ENCODE measurements at regions not wholly inside any gene's neighbourhood (a gene's known extent, or its start where the extent isn't known, plus 50 kb on each side); places are given as distances from the start of the nearest gene placed in this dataset.

DNA sequence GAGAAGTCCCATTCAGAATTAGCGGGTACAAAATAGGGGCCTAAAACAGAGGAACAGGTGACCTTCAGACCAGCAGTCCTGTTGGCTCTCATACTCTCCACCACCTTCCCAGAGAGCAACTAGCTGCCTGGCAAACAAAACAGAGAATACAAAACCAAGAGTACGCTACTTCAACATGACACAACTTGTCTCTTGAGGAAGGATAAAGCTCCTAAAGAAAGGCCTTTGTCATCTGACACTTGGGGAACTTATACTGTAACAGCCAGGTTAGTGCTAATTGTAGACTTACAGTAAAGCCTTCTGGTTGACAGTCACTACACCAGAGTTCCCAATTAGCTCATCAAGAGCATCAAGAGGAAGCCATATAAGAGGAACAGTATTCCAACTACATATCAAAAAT lies 282.1 kb upstream of the NT5C1B start:
- DNase-seq, result no peak

DNA sequence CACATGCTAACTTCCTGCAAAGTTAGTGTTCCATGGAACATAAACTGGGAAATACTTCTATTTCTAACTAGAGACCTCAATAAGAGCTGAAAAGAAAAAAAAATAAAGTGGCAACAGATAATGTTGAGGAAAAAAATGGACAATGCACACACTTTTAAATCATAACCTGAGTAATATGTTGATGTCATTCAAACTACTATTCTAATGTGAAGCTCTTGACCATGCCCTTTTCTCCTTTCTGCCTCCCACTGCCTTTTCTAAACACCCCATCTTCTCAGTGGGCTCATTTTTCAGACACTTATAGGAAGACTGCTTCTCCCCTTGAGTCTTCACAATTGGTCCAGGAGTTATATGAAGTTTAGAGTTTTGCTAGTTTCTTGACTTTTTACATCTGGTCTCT lies 280.9 kb upstream of the NT5C1B start:
- no peak for DNase-seq

DNA sequence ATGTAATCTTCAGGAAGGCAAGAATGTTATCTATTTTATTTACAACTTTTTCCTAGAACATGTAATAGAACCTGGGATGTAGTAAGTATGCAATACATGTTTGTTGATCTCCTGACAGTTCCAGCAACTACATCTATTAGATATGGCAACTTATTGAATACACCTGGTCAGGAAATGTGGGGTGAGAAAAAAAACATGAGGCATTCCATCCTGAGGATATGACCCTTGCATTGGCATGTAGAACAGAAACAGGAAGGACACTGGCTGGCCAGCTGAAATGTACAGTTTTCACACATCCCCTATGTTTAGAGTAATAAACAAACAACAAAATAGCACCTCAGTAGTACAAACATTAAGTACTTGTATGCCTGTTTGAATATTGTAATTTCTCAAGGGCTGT lies 272.6 kb upstream of the NT5C1B start:
- no peak for DNase-seq

DNA sequence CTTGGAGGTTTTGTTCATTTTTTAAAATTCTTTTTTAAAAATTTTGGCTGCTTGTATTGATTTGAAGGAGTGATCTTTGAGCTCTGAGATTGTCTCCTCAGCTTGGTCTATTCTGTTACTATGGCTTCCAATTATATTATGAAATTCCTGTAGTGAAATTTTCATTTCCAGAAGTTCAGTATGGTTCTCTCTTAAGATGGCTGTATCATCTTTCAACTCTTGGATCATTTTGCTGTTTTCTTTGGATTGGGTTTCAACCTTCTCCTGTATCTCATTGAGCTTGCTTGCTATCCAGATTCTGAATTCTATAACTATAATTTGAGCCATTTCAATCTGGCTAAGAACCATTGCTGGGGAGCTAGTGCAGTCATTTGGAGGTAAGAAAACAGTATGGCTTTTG lies 270.8 kb upstream of the NT5C1B start:
- no peak for DNase-seq

DNA sequence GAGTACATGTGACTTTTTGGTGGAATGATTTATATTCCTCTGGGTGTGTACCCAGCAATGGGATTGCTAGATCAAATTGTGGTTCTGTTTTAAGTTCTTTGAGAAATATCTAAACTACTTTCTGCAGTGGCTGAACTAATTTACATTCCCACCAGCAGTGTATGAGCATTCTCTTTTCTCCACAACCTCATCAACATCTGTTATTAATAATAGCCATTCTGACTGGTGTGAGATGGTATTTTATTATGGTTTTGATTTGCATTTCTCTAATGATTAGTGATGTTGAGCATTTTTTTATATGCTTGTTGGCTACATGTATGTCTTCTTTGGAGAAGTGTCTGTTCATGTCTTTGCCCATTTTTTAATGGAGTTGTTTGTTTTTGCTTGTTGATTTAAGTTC lies 267.4 kb upstream of the NT5C1B start:
- peak; percentile 28 for DNase-seq

DNA sequence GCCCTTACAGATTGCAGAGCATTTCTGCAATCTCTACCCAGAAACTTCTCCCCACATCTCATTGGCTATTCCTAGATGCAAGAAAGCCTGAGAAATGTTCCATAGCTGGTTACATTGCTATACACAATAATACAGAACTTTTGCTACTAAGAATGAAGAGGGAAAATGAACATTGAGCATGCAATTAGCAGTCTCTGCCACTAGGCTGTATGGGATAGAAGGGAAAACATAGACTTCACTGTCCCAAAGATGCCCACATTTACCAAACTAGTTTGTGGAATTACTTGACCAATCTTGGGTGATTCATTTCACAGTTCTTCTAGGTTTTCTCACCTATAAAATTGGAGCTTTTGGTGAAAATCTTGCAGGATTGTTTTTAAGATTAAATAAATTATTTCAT lies 265.7 kb upstream of the NT5C1B start:
- peak; percentile 21 for DNase-seq

DNA sequence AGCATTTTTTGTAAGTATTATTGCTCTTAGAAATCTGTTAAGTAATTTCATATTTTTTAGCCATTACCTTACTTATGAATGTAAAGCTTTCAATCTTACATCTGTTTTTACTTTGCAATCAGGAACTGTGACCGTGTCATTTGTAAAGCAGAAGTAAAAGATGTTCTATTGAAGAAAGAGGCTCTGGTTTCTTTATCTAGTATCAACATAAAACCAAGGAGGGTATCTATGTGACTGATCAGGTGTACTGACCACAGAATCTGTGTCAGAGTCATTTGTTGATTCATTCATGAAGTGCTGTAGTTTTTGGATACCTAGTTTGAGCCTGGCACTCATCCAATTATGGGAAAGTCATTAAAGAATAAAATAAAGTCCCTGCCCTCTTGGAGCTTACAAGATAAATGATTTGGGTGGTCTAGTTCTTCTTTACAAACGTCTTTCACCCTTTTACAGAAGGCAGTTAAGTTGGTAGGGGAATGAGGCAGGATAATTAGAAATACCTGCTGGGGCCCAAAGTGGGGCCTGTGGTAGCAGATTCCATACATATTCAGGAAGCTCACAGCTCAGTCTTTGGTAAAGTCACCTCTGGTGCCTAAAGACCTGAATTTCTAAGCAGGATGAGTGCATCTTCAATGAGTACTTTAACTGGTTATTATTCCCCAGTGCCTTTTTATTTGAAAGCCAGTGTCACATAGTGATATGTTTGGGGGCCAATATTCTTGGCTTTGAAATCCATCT lies 260.6 kb upstream of the NT5C1B start:
- DNase-seq, result no peak

DNA sequence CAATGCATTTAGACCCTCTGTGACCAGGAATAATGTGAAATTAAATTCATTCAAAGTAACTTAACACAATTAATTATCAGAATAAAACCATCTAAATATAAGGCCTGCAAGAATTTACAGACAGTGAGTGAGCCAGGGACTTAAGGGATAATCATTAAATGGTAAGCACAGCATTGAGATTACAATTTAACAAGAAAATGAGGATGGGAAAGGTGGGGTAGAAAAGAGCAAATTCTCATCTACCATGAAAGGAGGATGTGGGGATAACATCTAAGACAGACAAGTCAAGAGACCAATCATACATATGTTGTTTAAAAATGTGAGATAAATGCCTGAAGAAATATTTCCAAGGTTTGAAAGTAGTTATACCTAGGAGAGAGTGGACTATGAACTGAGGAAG lies 259.3 kb upstream of the NT5C1B start:
- DNase-seq, result no peak

DNA sequence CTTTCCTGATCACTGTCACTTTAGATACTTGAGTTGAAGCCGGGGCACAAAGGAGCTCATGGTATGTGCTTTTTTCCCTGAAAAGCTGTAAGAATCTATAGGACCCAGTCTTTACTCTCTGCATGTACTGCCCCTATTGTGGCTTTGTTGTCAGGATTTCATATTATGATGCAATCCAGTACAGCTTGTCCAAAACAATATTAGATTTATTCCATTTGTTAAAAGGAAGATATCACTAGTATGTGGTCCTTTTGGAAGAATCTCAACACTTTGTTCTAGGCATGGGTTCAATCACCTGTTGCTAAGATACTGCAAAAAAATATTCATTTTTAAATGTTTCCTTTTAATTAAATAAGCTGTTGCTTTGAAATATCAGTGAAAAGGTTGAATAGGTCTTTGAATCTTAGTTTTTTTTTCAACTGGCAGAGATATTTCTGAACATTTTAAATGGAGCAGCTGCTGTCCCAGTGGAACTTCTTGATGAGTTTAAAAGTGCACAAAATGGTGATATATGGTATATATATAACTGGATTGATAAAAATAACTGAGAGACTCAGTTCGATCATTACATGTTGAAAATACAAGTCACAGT lies 256.6 kb upstream of the NT5C1B start:
- DNase-seq, result no peak

DNA sequence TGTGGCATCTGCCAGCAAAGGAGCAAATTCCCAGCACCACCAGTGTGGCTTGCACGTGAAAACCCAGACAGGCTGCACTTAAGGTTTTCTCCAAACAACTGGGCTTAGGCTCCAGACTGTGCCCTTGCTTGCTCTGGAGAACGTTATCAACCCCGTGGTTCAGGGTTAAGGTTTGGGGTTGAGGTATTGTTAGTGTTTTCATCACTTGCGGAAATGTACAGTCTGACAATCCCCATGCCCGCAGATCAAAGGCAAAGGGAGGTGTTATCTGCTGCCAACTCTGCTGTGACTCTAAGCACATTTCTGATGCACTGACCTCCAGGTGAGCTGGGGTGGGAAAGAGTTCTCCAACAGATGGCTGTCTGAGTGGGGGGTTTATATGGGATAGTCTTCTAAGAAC lies 253.5 kb upstream of the NT5C1B start:
- no peak for DNase-seq

DNA sequence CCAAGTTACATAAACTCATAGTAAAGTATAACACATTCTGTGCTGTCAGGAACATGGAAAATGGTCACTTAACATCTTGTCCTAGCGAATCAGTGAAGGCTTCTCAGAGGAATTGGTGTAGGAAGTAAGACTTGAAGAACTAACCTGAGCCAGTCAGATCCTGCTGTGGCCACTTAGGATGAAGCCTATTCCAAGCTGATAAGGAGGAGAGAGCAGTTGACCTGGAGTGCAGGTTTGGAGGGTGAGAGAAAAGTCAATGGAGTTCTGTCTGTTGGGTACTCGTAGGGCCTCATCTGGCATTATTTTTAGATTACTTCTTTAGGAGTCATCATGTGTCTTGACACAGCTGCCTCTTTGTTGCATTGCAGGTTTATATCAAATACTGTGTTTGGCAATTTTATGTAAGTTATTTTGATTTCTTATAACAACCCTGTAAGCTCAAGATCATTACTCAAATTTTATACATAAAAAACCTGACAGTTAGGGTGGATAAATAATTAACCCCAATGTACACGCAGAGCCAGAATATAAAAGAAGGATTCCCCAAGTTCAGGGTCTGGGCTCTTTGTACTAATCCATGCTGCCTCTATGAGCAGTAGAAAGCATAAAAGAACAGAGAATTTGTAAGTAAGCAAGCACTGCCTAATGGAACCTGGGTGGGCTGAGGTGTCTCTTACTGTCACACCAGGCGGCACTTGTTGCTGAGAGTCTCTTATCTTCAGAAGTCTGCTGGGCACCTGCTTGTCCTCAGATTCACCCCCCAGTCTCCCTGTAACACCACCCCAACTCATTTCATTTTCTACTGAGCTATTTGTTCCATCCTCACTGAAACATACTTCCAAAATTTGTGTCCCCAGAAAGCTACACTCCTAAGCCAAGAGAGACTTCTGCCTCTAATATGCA lies 252.1 kb upstream of the NT5C1B start:
- DNase-seq, result no peak

DNA sequence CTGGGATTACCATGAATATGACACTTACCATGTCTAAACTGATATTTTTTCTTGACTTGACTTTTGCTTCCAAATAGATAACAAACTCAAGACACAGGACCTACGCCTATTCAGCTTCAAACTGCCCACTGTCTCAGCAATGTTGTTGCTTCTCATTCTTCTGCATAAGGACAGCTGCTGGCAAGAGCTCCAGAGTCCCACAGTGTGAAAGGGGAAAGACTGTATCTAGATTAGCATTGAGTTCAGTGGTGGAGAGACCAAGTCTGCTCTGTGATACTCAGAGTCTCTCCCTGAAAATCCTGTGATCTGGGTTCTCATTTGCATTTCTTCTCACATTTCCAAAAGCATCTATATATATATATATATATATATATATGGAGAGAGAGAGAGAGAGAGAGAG lies 247.9 kb upstream of the NT5C1B start:
- no peak for DNase-seq

DNA sequence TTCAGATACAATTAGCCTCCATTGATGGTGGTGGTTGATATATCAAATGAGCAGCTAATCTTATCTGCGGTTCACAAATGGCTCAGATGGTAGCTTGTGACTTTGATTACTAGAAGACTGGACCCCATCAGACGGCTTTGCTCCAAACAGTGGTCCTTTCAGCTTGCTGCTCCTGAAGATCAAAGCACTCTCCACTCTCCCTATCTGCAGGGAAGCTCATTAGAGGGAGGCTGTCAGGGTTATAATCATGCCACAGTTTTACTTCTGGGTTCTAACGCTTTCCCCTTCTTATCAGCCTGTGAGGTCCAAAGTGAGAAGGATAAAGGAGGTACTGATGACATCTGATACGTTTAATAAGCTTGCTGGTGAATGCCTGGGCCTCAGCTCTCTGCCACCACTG lies 247.1 kb upstream of the NT5C1B start:
- no peak for DNase-seq

DNA sequence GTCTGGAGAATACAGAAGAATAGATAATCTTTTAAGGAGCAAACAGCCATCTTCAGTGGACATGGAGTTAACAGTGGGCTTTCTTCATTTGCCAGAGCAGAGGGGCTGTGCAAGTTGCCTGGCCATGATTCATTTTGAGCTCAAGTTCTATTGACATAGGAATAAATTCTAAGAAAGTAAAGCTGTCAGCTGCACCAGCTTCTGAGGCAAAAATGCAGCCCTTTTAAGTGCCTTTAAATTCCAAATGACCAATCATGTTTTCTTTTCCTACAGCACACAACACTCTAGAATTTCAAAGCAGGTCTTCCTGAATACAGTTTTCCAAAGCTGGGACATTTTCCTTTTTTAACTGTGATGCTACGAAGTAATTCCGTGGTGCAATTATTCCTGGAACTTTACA lies 246.4 kb upstream of the NT5C1B start:
- no peak for DNase-seq

DNA sequence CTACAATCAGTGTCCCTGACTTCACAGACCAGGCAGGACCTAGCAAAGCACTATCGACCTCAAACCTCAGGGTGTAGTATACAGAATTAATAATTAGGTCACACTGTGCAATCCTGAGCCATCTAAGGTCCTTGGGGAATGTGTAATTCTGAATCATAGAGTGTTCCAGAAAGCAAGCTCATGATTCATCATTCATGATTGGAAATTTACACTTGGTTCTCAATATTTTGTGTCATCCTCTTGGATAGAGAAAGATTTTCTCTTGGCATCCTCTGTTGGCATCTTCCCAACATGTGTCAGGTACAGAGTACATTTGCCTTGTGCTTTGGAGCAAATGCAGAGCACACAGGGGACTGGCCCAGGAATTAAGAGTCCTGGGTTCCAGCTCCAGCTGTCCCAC lies 245.0 kb upstream of the NT5C1B start:
- peak; percentile 79 for DNase-seq

DNA sequence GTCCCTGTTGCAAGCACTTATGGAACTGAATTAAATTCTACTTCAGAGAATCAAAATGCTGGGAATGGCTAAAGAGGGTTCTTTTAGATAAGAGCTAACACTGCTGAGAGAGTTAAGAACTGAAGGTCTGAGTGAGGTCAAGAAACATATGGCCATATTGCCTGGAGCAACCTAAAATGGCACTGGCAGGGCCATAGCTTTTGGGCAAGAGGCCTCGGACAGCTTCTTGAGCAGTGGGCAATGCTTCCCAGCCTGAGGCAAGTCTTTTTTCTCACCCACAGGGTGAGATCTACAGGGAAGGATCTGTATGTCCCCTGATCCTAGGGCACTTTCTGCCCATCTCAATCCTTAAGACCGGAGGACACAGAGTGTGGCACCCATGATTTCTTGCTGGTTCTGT lies 244.6 kb upstream of the NT5C1B start:
- peak; percentile 58 for DNase-seq

DNA sequence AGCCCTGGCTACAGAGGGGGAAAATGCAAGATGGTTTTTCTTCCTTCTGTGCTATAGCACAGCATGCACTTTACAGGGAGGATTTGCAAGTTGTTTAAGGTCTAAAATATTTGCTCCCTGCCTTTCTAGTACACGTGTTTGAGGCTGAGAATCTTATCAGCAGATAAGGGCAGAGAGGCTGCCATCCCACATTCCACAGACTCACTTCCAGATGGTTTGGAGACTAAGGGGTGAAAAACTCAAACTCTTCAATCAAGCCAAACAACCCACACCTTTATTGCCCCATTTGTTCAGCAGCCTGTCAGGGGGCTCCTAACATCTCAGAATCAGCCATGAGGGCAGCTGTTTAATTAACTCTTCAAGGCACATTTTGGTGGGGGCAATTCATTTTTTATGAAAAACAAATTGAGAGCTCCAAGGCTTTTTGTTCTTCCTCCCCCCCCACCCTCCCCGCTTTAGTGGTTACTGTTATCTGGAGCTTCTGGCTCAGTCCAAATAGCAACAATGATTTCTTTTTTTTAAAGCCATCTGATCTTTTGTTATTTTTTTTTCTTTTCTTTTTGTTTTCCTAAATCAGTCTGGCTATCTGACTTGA lies 242.6 kb upstream of the NT5C1B start:
- DNase-seq, result peak; percentile 17

DNA sequence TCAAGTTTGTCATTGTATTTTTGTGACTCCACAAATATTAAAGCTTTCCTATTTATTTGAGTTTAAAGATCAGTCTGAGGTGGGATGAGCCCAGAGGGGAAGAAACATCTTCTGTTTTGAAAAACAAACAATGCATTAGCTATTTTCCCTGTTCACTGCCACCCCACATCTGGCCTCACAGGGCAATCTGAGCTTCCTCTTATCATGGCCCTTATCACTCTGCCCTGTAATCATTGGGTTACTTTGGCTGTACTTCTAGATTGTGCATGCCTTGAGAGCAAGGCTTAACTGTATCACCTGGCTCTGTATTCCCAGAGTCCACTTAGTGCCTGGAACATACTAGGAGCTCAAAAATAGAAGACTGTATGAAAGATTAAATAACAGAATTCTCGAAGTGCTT lies 241.6 kb upstream of the NT5C1B start:
- DNase-seq, result no peak

DNA sequence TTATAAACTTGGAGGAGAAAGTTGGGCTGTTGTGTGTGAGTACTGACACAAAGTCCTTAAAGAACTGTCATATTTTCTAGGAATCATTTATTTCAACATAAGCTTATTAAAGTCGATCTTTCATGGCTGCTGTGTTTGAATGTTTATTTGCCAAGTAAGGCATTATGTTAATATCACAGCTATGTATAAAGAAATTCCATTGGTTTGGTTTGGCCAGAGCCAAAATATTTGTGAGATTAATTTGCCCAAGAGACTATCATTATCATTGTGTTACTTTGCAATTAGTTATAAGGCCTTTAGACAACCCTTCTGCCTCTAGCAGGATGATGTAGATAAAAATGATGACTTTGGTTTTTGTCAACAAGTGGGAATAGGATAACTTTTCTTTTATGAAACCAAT lies 240.6 kb upstream of the NT5C1B start:
- peak; percentile 44 for DNase-seq

DNA sequence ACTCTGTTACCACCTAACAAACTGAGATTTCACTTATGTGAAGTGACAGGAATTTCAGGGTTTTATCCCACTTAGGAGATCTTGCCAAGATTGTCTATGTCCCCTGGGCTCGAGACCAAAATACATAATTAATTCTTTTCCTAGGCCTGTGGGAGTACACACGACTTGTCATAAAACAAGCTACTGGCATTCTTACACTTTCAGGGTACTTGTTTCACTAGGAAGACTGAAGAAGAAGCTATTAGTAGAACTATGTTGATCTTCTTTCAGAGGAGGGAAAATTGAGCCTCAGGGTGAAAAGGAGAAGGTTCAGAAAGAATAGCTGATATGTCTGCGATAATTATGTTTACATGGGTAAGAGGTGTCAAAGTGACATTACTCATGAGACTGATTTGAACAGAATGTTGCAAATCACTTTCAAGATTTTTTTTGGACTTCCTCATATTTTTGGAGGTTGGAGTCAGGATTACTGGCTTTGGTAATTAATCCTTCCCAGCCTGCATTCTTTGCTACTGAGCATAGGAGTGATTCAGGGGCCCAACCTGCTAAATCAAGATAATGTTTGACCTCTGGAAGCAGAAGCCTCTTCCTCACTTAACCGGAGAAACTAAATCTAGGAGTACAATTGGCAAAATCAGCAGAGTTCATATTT lies 240.0 kb upstream of the NT5C1B start:
- peak; percentile 84 for DNase-seq

DNA sequence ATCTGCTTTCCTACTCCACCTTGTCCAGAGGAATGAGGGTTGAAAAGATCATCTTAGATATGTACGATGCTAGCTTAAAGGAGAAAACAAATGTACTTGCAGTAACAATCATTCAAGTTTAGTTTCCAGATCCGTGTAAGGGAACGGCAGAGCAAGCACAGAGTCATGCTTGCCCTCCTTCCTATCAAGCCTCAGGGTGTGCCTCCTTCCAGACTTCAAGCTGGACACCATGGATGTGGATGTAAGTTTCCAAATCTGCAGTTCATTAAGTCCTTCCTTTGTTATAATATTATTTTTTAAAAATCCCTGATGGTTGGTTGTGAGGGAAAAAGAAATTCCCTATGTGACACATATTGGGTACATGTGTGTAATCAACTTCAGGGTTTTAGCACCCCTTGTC lies 238.9 kb upstream of the NT5C1B start:
- DNase-seq, result no peak

DNA sequence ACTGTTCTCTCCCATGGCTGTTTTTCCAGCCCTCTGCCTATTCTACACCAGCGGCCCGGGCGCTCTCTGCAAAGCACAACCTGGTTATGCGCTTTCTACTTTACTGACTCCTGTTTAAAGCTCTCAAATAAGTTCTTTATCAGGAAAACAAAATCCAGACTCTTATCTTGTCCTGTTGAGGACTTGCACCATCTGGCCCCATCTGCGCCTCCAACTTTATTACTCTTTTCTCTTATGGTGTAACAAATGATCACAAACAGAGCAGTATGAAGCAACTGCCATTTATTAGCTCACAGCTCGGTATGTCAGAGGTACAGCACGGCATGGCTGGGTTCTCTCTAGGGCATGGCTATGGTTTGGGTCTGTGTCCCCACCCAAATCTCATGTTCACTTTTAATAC lies 236.5 kb upstream of the NT5C1B start:
- DNase-seq, result no peak

DNA sequence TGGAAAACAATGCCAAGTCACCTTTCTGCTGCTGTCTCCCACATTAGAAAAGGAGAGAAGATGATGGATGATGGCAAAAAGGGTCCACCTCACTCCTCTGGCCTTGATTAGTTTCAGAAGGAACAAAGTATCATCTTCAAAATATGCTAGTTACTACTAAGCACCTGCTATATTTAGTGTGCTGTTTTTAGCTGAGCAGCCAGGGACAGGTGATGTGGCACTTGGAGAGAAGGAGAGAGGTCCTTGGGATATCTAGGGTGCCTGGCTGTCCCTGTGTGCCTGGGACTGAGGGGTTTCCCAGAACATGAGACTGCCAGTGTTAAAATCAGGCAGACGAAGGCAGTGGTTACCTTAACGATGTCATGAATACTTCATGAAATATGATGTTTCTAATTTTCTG lies 235.5 kb upstream of the NT5C1B start:
- no peak for DNase-seq
